HG03565 (cell line): ENCODE measurements at regions not wholly inside any gene's neighbourhood (a gene's known extent, or its start where the extent isn't known, plus 50 kb on each side); places are given as distances from the start of the nearest gene placed in this dataset.

ENCODE experiments used
- ATAC-seq: cut with Tn5 transposase; IDR thresholded peaks from one replicate; pipeline ENCODE4 v1.9.1; 2021; ENCODE audit warnings: mild to moderate bottlenecking, moderate library complexity; ENCODE audit not compliant: unreplicated experiment

DNA sequence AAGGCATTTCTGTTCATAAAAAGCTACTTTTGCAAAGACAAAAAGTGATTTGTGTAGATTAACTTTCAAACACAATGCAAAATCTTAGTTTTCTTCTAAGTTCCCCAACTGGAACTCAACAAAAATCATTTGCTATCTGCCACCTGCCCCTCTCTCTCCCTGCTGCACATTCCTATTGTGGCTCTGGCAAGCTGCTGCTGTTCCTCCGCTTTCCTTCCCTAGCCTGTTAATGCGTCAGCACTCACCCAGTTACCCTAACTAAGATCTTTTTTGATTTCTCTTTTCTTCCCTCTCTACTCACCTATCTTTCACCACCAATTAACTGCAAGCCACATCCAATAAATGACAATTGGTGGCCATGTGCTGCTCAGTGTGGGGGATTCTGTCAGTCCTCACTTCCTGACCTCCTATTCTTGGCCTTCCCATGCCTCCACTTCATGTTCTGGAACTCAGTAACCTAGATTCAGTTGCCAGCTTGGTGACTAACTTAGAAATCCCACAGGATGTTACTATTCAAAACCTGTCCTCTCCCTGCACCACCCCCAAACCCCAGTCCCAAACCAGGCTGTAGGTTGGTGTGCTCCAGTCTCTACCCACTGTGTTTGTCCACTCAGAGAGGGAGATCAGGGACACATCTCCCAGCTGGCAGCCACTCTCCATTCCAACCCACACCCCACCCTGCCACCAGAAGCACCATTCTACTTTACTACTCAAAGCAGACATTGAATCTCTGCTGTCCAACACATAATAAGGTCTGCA is 140.2 kb upstream of the CTTNBP2 start:
- no peak for ATAC-seq

DNA sequence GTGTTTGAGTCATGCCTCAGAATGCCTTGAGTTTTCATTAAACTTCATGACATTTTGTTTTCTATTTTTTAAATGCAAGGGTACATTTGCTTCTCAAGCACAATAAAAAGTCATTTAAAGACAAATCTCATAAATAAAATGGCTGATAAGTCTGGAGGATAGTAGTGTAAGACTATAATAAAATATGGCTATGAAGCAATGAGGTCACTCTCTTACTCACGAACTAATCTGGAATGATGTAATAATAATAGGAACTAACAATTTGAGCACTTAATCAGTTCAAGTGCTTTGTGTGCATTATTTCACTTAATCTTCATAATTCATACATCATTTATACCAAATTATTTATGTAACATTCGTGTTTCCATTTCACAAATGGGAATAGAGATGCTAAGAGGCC is 149.3 kb upstream of the CTTNBP2 start:
- no peak for ATAC-seq

DNA sequence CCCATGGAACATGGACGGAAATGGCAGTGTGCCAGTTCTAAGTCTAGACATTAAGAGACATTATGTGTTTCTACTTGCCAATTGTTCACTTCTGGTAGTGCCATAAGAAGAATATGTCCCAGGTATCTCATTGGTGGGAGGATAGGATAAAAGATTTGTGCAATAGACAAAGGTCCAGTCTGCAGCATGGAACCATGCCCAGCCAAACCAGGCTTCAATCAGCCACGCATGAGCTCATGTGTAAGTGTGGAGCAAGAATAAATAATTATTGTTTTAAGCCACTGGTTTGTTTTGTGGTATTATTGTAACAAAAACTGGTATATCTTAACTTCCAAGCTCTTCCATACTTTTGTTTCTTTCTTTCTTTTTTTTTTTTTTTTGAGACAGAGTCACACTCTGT is 153.6 kb upstream of the CTTNBP2 start:
- ATAC-seq: no peak

DNA sequence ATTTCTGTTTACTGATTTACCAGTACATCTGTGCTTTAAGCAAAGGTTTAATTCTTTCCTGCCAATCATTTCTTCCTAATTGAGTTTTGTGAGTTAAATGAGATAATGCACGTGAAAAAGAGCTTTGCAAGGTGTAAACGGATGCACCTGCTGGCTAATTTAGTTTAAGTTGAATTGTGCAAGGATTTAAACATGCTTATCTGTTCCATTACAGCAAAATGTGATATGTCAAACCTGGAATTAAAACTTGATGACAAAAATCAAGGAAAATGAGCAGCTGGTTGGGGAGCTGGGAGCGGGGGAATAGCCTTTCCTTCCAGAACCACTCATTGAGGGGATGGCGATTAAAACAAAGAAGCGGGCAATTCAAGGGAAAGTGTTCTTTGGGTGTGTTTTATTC is 155.0 kb upstream of the CTTNBP2 start:
- no peak for ATAC-seq

DNA sequence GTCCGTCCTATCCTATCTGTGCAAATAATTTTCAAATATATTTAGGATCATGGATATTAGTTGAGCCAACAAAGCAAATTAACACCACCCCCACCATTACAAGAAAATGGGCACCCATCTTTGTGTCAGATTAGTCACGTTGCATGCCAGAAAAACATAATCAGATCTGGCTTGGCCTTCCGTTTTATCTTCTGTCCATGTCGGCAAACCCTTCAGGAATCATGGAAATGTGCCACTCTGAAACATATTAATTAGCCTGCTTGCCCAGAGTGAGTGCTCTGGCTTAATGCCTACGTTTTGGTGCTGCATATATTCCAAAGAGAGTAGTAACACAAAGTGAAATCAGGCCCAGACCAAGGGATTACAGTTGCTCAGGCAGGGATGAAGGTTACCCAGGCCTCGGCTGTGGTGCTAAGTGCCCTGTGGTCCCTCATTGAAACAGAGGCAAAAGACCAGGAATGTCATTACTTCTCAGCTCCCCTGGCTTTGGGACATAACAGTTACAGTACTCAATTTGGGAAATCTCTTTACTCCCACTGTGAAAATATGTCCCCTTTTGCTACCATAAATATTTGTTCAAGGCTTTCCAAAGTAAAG is 154.0 kb upstream of the LSM8 start:
- no peak for ATAC-seq

DNA sequence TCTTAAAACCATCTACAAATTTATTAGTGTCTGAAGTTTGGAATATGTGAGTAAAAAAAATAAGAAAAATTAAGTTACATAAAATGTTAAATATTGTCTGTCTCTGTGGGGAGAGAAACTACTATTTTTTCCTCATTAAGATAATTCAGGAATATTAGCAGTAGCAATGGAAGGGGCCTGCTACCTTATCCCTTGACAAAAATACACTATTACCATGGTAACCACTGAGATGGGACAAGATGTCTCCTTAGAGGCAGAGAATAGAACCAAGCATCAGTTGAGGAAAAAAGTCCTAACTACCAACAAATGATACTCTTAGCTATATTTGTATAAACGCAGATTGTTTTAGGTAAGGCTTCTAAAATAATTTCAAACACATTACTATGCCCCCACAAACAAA is 150.7 kb upstream of the LSM8 start:
- no peak for ATAC-seq

DNA sequence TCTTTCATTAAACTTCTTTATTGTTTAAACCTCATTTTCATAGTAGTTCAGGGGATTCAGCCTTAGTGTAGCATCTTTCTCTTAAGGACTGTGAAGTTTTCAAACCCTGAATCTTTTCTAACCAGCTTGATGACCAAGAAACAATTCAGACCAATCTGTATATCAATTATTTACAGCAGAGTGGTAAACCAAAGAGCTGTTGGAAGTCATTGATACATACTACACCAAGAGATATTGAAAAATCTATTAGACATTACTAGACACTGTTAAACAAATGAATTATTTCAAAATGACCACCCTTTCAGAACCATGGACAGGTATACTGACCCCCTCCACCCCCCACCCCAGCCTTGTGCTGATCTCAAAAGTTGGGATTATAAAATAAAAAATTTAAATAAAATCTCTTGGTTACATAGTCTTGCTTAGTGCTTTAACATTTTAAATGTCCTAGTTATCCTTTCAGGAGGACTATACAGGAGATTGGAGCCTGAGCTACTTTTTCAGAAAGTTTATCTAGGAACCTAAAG is 143.9 kb upstream of the LSM8 start:
- ATAC-seq: no peak

DNA sequence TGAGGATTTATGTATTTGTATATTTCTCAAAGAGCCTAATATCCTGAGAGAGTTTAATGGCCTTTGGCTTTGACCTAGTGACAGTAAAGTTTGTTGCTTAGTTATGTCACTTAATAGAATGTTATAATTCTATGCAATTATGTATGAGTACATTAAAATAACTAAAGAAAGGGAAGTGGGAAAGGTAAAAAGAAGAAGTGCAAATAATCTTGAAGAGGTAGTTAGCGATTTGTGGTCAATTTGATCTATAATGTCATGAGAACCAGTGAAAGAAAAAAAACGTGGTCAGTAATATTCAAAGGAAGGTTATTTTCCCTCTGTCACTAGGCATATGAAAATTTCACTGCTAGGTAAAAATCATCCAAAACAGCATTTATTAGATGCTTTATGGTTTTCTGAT is 143.4 kb upstream of the LSM8 start:
- ATAC-seq: peak; percentile 68

DNA sequence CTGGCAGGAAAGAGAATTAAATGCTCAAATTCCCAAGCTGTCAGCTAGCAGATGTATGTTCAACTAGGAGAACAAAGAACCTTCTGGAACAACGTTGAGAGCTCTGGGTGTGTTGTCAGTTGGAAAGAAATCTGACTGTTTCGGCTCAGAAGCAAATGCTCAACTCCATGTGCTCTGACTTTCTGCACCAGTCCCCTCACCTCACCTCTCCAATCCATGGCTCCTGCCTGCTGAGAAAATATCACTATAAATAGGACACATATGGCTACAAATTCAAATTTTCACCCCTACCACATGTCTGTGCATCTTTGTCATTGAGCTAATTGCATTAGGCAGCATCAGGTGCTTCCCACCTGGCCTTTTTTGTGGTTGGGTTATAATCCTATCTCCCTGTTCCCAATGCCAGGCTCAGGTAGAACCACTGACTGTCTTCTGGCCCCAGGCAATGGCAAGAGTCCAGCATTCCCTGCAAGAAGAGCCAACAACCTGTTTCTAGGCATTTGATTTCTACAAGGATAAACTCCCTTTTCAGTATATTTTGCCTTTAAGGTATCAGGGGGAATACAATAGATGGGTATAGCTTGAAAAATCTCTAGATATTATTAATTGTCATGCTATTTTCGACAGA is 142.6 kb upstream of the LSM8 start:
- ATAC-seq: no peak

DNA sequence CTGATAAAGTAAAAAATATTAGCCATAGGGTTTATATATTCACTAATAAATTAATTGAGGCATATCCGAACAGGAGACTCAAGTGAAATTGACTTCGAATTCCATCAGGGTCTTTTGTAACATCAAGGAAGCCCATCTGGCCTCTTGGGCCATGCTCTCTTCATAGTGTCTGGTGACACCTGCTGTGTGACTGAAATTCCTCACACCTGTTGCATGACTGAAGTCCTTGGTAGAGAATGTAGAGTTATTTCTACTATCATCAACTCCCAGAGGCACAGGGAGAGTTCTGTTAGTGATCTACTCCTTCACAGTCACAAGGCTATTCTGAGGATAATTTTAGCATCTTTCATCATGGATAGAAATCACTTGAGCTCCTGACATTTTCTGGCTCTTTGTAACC is 138.3 kb upstream of the LSM8 start:
- ATAC-seq: no peak

DNA sequence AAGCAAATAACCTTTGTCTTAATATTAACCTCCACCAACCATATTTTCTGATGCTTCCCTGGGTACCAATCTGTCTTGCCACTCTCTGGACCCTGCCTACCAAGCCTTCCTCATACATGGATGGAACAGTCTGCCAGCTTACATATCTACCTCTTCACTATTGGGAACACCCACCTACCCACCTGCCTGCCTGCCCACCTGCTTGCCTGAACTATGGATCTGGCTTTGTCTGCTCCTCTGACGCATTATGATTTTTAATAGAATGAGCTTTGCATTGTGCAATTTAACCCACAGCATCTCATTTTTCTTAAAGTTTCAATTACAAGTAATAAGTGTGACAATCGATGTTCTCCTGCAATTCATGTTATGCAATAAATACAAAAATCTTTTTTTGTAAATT is 137.9 kb upstream of the LSM8 start:
- ATAC-seq: no peak

DNA sequence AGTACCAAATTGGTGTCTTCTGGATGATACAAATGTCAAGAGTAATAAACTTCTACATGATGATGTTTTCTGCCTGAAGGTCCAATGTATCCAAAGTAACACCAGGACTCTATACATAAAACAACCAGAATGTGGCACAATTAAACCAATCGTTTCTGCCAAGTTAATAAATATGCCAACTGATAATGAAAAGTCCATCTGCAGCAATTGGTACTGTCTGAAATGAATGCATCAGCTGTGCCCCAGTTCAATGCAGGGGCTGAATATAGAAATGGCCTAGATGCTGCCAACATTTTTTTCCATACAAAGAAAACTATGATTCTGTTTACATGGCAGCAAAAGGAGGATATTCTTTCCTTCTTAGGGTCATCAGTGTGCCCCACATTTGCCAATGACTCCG is 137.2 kb upstream of the LSM8 start:
- no peak for ATAC-seq

DNA sequence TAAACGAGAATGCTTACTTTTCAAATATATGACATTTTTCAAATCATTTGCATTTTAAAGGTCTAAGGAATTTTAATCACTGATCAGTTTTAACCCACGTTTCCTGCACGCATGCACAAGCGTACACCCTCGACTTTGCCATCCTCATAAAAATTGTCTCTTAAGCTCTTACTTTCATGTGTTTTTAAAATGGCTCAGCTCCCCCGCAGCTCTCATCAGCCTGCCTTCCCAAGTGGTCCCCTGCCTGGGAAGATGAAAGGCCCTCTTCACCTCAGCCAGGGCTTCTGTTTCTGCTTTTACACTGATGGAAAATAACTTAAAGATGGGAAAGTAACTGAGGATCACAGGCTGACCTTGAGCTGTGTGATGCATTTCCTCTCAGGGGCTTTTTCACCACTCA is 131.6 kb upstream of the LSM8 start:
- no peak for ATAC-seq

DNA sequence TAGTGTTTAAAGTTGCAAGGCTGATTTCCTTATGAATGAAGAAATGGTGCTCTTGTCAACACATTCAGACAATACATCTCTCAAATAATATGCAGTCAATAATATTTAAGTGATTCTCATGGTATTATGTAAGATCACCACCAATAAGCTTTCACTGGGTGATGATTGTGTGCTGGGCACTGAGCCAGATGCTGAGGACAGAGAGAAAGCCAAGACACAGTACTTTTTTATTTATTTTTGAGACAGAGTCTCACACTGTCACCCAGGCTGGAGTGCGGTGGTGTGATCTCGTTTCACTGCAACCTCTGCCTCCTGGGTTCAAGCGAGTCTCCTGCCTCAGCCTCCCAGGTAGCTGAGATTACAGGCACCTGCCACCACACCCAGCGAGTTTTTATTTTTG is 130.6 kb upstream of the LSM8 start:
- no peak for ATAC-seq

DNA sequence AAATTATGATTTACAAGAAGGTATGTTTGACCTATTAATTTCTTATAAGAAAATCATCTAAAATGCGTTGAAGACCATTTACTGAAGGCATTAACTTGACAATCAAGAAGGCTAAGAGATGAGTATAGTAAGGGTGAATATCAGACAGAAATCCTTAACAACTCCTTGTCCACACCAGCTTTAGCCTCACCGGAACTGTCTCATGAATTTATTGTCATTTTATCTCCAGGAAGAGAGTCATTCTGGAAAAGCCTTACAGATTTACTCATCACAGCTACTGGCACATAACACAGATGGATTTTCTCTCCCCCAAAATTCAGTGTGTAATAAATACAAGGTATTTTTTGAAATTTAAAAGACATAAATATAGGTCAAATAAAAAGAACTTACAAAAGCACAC is 129.4 kb upstream of the LSM8 start:
- ATAC-seq: no peak

DNA sequence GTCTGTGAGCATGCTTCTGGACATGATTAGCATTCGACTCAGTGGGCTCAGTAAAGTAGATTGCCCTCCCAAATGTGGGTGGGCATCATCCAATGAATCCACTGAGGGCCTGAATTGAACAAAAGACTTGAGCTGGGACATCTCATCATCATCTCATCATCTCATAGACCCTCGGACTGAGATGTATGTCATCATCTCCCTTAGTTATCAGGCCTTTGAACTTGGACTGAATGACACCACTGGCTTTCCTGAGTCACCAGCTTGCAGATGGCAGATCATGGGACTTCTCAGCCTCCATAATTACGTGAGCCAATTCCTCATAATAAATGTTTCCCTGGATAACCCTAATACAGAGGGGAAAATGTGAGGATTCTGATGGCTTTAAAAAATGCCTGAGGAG is 128.3 kb upstream of the LSM8 start:
- no peak for ATAC-seq

DNA sequence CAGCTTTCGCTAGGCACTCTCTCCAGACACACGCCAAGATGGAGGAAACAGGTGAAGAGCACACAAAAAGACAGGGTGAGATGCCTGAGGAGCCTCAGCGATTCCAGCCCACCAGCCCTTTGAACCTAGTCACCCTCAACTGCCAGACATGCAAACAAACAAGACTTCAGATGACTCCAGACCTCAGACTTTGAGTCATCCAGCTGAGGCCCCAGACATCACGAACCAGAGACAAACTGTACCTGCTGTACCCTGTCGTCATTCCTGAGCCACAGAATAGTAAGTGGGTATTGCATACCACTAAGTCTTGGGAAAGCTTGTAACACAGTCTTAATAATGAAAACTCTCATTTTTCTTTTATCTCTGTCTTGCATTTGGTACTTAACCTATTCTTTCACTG is 126.6 kb upstream of the LSM8 start:
- no peak for ATAC-seq

DNA sequence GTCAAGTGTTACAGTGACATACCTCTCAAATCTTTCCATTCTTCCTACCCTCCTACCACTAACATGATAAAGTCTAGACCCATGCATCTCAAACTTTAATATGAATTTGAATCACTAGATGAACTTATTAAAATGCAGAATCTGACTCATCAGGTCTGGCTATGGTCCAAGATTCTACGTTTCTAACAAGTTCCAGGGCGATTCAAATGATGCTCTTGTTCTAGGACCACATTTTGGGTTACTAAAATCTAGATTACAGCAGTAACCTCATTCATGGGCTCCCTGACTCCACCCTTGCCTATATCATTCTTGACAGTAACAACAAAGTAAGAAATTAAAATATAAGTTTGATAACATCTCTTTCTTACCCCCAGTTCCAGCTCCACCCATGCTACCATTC is 124.8 kb upstream of the LSM8 start:
- ATAC-seq: no peak

DNA sequence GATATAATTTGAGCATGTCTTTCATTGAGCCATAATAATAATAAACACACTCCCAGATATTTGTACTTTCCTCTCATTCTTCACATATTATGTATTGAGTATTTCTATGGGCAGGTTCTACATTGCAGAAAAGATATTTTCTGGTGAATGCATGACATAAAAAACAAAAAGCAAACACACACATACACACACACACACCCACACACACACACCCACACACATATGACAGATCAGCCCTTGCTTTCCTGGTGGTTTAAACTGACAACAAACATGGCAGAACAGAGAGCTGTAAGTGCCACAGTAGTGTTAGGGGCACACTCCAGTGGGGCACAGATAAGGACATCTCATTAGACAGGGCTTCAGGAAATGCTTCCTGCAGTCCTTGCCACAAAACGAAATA is 123.3 kb upstream of the LSM8 start:
- no peak for ATAC-seq

DNA sequence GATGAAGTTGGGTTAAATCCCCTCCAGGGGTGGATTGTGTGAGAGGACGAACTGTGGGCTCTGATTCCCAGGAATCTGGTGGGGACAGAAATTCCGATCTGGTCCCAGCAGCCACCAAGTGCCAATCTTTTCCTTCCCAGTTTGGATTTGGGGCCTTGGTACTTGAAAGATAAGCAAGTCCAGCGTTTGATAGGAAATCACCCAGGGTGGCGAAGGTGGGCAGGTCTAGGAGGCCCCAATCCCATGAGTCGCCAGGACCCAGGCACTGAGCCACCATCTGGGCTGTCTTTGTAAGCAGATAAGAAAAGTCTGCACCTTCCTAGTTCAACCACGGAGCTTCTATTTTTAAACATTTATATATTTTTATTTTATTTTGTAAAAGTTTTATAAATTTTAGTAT is 122.6 kb upstream of the LSM8 start:
- no peak for ATAC-seq

DNA sequence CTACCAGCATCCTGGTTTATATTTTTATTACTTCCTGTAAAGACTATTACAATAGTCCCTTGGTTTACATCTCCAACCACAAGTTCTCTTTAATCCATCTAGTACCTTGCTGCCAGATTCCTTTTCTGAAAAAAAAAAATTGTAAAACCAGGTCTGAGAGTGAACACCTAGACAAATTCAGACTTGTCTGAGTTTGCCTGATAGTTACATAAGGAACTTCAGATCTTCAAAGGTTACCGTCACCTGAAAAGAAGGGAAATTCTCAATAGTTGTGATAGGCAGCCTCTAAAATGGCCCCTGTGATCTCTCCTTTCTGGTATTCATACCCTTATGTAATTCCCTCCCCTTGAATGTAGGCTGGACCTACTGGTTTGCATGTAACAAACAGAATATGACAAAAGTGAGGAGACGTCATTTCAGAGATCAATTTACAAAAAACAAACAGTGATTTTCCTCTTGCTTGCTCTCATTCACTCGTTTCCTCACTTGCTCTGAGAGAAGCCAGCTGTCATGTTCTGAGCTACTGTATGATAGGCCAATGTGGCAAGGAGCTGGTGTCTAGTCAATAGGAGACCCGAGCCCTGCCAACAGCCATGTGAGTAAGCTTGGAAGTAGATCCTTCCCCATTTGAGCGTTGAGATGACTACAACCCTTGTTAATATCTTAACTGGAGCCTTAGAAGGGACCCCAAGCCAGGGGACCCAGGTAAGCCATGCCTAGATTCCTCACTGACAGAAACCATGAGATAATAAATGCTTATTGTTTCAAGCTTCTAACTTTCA is 110.9 kb upstream of the LSM8 start:
- ATAC-seq: no peak

DNA sequence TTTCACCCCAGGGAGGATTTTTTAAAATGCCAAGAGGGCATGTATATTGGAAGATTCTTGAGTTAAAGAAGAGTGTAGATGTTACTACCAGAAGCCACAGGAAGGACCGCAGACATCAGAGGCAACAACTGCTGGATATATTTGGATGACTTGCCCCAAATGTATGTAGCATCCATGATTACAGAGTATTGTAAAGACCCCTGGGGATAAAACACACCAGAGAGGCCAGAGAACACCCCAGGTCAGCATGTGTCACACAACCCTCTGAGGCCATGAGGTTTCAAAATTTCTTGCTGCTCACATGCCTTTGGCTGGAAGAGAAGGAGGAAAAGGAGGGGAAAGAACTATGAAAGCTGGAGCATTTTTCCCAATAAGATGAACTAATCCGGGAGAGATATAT is 108.0 kb upstream of the LSM8 start:
- ATAC-seq: no peak
